HG03460 (cell line): ENCODE measurements at regions not wholly inside any gene's neighbourhood (a gene's known extent, or its start where the extent isn't known, plus 50 kb on each side); places are given as distances from the start of the nearest gene placed in this dataset.

Experiments
- ATAC-seq: cut with Tn5 transposase; IDR thresholded peaks from one replicate; pipeline ENCODE4 v1.9.1; 2021; ENCODE audit not compliant: unreplicated experiment

DNA sequence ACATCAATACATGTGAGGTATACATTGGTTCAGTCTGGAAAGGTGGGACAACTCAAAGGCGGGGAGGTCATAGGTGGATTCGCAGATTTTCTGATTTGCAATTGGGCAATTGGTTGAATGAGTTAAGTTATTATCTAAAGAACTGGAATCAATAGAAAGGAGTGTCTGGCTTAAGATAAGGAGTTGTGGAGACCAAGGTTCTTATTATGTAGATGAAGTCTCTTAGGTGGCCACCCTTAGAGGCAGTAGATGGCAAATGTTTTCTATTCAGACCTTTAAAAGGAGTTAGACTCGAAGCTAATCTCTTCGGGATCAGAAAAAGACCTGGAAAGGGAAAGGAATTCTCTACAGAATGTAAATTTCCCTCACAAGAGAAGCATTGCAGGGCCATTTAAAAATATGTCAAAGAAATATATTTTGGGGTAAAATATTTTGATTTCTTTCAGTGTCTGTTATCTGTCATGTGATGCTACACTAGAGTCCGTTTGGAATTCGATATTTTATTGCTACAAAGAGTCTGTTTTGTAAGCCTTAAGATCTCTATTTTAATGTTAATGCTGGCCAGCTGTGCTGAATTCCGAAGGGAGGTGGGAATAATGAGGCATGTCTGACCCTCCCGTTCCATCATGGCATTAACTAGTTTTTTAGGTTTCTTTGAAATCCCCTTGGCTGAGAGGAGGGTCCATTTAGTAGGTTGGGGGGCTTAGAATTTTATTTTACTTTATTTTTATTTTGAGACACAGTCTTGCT, 265.1 kb downstream of the PTPRU start:
- ATAC-seq = no peak

DNA sequence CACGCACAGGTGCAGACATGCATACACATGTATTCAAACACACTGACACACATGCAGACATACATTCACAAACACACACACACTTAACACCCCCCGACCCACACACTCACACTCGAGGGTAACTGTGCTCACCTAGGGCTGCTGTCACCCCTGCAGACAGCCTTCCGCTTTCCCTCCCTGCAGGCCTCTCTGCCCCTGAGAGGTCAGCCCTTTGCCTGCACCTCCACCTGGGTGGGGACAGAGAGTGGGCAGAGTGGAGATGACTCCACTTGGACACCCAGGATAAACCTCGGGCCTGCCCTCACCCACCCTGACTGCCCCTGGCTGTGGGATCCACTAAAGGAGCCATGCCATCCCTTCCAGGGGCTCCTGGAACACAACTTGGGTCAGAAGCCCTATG, 264.3 kb downstream of the PTPRU start:
- no peak for ATAC-seq

DNA sequence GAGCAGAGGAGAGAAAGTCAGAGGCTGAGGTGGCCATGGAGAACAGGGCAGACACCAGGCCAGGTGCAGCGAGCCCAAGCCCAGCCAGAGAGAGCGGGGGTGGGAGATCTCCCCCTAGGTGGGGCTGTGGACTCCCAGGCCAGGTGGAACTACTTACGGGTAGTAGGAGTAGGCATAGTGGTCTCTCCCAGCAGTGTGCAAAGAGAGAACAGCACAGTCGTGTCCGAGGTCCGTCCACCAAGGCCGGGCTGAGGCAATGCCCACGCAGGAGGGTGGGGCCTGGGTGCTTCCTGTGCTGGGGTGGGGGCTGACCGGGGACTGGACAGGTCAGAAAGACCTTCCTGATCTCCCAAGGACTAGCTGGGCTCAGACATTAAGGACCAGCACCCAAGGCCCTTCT, 263.7 kb downstream of the PTPRU start:
- ATAC-seq = no peak

DNA sequence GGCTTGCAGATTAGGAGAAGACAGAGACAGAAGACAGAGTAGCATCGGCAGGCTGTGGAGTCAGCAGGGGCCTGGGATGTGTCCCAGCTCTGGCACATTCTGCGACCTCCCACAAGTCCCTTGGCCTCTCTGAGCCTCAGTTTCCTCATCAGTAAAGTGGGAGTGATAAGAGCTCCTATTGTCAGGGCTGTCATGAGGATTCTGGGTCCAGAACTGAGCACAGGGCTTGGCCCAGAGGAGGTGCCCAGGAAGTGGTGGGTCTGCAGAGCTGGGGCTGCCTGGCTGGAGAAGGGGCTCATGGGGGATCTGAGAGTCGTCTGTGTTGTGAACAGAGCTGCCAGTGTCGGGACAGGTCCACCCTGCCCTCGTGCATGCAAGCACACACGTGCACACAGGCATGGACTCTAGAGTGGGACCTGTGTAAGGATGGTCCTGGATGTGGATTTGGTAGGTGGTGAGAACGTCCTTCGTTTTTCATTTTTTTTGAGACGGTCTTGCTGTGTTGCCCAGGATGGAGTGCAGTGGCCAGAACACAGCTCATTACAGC, 262.9 kb downstream of the PTPRU start:
- ATAC-seq = no peak

DNA sequence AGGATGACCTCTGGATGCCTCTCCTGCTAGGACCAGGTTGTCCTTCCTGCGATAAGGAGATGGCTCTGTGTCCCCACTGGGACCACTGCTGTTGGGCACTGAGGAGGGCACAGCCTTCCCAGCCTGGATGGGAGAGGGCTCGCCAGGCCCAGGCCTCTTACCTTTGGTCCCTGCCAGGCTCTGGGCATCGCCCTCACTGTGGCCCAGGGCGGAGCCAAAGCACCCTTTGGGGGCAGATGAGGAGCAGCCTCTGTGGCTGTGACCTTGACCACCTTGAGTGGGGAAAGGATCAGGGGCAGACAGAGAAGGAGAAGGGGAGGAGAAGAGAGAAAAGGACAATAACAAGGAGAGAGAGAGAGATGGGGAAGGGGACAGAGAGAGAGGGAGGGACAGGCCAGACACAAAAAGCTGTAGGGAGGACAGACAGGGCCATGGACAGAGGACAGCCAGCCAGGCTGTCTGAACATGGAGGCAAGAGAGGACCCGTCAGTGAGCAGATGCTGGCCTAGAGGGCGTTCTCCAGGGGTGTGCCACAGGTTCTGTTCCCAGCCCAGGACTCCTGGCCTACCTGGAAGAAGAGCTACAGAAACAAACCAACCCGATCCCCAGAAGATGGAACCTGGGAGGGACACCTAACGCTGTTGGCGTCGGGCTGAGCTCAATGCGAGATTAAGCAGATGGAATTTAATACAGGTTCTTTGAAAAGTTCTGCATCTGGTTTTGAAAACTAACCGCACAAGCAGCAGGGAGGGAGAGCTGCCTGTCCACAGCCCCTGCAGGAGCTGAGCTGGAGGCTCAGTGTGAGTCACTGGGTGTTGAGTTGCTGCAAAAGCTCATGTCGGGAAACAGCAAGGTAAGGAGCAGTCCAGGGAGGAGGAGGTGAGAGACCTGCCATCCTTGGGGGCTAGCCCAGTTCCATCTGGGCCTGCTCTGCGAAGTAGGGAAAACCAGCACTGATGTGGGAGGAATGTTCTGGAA, 262.1 kb downstream of the PTPRU start:
- no peak for ATAC-seq

DNA sequence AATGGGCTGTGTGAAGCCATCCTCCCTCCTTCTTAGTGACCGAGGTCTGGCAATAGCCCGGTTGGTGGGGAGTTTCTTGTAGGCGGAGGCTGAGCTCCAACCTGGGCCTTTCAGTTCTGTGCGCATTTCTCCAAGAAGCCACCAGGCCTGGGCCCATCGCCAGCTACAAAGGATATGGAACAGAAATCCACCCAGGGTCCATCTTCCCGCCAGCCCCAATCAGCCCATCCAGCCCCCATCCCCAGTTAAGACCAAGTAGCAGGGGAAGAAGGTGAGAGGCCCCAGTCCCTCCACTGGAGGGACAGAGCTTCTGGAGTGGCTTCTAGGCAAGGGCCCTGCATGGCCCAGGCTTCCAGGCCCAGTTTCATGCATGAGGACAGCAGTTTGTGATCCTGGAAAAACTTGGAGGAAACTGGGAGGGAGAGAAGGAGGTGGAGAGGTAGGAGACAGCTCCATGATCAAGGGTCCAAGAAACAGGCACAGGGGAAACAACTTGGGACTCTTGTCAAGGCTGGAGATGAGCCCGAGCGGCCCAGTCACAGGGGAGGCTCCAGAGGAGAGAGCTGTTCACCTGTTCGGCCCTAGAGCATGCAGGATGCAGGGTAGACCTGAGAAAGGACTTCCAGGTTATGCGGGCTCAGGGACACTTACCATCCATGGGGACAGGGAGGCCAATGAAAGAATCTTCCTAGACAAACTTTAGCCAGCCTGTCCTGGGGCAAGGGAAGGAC, 261.2 kb downstream of the PTPRU start:
- ATAC-seq = no peak

DNA sequence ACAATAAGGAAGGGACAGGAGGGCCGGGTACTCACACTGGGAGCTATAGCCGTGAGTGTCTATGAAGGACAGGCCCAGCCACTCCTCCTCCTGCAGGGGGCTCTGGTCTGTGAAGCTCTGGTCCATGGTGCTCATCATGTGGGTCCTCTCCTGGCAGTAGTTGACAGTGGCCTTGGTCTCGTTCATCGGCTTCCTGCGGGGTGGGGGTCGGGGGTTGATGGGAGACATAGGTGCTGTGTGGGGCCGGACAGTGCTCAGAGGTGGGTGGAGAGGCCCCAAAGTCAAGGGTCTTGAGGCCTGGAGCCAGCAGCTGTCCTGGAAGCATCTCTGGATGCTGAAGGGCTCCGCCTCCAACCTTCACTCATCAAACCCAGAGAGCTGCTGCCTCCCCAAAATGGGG, 260.4 kb downstream of the PTPRU start:
- ATAC-seq = no peak

DNA sequence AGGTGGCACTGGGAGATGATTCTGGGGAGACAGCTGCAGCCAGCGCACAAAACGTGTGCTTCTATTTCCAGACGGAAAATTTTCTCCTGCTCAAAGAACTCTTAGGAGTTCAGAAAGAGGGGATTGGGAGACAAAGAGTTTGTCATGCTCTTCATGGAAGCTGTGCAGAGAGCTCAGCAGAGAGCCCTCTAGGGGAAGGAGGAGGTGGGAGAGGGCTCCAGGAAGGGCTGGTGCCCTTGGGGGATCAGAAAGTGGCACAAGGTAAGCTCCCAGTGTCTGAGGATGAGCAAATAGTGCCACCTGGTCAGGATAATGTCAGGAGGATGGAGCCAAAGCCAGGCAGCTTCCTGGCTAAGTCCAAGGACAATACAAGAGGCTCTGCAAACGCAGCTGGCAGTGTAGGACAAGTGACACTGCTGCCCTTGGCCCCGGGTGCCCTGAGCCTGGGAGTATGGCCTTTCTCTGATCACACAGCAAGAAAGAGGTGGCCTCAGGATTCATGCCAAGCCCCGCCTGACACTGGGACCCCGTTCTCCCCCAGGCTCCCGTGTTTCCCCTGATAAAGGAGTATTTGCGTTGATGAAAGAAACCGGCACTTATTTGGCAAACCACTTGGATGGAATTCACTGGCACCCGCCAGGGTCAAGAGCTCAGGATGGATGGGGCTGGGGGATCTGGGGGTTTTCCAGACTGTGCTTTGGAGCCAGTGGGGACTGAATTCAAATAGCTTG, 254.0 kb downstream of the PTPRU start:
- ATAC-seq = no peak

DNA sequence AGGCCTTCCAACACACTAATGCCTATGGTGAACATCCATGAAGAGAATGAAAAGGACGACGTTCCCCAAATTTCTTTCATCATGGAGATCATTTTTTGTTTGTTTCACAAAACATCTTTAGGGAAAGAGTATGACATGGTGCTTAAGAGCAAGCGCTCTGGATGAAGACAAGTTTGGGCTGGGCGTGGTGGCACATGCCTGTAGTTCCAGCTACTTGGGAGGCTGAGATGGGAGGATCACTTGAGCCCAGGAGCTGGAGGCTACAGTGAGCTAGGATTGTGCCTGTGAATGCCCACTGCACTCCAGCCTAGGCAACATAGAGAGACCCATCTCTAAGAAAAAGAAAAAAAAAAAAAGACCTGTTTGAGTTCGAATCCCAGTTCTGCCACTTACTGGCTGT, 253.1 kb downstream of the PTPRU start:
- no peak for ATAC-seq

DNA sequence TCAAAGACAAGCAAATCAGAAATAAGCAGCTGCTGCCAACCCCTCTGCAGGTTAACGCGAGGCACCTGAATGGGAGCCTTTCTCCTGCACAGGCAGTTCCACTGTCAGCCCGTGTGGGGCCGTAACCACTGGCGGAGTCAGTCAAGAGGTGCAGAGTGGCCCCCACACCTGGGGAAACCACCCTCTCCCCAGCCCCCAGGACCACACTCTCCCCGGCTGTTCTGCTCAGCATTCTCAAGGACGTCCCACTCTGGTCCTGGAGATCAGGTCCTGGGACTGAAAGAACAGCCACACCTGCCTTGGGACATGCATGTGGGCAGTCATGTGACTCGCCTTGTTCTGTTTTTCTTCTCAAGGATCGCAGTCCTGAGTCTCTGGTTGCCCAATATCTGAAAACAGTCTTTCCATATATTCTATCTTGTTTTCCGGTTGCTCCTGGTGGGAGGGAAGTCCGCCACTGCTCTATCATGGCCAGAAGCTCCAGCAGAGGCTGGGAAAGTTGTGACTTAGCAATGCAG, 252.5 kb downstream of the PTPRU start:
- ATAC-seq = no peak

DNA sequence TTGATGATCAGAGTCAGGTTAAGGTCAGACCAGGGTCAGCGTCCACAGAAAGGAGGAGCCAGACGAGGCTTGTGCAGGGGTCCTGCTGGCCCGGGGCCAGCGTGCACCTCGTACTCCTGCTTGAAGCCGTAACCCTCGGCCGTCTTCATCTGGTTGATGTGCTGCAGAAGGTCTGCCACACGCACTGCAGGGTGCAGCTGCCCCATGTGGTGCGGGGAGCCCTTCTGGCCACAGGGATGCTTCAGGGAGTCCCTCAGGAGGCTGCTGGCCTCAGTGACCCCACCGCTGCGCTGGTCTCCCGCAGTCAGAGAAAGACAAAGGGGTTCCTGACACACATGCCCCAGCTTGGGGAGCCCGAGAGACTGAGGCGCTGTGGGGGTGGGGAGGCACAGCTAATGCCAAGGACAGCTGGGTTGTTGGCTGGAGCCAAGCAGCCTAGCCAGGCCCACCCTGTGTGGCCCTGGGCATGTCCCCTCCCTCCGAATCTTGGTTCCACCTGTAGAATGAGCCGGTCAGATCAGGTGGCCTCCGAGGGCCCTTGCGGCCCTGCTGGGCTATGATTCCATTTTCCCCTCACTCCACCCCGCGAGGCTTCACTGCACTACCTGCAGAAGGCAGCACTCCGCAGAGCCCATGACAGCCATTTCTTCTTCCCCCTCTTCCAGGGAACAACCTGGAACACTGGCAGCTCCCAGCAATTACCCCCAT, 251.9 kb downstream of the PTPRU start:
- ATAC-seq = no peak

DNA sequence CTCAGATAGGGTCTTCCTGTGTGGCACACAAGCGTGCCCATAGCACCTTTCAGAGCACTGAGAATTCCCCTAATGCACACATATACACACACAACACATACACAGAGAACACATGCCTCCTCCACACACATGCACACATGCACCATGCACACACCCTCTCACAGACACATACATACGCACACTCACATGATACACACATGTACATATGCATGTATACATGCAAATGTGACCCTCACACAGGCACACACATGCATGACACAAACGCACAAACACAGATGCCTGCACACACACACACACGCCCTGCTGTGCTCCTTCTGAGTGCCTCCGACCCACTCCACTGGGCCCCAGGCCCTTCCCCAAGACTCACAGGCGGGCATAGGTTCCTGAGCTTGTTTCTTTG, 251.0 kb downstream of the PTPRU start:
- no peak for ATAC-seq

DNA sequence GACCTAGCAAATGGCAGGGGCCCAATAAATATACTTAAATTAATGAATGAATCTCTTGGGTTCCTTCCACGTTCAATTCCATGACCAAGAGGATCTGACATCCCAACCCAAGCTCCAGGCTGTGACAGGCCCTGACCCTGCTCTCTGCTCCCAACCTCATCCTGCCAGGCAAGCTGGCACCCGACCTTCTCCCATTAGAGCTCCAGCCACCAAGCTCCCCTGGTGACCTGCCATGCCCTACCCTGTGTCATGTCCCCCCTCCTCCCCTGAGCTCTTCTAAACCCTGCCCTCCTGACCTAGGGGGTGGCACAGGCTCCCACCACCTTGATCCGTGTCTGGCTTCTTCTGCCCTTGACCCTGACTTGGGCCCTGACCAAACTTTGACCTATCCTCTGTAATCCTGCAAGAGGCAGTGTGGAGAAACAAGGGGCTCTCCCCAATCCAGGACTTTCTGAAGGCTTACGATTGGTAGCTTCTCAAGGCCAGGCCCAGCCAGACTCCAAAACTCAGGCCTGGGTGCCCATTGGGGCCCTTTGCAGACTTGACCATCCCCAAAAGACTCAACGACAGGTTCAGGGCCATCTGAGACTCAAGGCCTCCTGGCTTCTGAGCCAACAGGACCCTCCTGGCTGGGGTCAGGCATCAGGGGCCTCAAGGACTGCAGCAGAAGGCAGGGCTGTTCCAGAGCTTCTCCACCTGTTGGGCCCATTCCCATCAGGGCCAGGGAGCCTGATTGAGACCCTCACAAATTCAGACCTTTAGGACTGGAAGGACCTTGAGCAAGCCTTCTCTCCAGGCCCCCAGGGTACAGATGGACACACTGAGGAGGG, 249.0 kb downstream of the PTPRU start:
- ATAC-seq = no peak

DNA sequence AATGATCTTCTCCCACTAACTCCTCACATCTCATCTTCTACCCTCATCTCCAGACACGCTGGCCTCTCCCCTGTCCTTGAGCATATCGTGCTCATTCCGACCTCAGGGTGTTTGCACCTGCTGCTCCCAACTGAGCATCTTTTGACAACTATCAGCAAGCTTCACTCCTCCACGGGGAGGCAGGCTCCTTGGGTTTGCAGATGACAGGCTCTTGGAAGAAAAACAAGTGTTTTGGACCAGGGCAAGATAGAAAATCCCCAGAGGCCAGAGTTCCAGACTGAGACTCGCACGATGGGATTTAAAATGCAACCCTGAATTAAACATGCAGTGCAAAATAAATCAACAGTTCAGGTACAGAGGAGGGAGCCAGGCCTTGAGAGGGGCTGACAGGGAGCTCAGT, 246.7 kb downstream of the PTPRU start:
- ATAC-seq = no peak

DNA sequence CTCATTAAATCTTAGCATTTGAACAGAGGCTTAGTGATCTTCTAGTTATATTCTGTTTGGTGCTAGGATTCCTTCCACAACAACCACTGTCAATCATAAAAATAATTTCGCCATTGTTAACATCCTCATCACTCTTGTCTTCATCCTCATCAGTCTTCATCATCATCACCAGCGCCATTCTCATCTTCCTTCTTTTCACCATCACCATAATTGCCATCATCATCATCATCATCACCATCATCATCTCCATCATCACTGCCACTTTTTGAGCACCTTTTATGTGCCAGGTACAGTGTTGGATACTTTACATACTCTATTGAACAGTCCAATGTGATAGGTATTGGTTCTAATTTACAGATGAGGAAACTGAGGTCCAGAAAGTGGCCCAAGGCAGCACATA, 245.7 kb downstream of the PTPRU start:
- no peak for ATAC-seq

DNA sequence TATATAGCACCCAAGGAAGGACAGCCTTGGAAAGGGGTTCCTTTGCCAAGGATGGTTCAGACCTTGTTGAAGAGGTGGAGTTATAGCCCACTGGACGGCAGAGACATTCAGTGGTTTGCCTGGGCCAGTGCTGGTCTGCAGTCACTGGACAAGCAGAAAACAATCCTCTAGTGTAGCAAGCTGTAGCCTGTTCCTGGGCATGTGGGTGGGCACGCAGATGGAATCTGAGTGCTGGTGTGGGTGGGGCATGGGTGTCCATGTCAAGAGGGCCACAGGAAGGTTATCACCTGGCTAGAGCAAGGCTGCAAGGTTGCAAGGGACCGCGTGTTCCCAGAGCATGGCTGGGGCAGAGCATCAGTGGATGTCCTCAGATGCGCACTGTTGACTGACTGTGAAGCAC, 244.7 kb downstream of the PTPRU start:
- no peak for ATAC-seq

DNA sequence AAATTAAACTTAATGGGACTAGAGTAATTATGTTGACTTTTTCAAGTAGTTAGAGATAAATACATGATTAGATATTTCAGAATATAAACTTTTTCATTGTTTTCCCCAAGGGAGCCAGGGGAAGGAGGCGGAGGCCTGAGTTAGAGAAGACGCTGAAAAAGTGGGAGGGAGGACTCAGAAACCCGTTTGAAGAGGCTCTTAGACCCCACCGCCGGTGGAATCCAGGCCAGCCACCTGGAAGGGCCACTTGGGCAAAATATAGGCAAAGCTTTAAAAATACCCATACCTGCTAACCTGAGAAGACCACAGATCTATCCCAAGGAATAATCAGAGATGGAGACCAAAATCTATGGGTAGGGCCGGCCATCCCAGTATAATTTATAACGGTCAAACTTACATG, 242.6 kb downstream of the PTPRU start:
- no peak for ATAC-seq

DNA sequence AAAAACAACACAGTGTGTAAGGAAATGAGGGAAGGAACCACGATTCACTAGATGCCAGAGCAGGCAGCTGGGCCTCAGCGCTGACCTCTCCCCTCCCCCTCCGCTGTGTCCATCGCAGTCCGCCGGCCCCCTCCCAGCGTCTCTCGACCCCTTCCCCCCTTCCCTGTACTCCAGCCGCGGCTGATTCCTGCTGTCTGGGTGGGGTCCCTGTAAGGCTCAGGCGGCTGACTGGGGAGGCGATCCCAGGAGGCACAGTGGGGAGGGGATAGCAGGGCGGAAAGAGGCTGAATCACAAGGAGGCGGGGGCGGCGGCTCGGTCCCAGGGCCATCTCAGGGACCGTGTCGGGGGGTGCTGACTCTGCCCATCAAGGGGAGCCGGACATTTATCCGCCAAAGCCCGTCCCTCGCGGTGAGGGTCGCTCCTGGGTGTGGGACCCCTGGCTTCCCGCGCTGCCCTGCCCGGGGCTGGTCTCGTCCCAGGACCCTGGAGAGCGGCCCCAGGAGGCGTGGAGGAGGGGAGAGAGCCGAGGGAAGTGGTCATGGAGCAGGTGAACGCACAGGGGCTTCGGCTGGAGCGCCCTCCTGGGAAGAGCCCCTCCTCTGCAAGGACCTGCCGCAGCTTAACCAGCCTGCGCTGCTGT, 241.9 kb downstream of the PTPRU start:
- ATAC-seq = no peak
